ENCODE measurements at regions not wholly inside any gene's neighbourhood (a gene's known extent, or its start where the extent isn't known, plus 50 kb on each side); places are given as distances from the start of the nearest gene placed in this dataset.

- TF ChIP-seq CTCF (IDR thresholded peaks at IDR 0.05), result no peak
- Histone ChIP-seq H3K4me1 (no peaks in the 10 kb centered on the region), H3K27me3 (ENCODE audit: insufficient read depth in 3 of 3, low read length in 2 of 3) (no peaks in the 10 kb centered on the region), H3K27ac (no peak overlapping the region), H3K4me3 (no peak overlapping the region), H3K9me3 (no peaks in the 10 kb centered on the region), H3K36me3 (ENCODE audit: insufficient read depth in 1 of 2, low read depth in 1 of 2) (no peaks in the 10 kb centered on the region)
- no peak for ATAC-seq
- 73 to 85% (median 81%) methylated on average over 1 of the region's 1 CpG for WGBS, 3 donors
- intact Hi-C loops (cut with DNase I), result no loop called here
- DNase-seq, result no peak
Observed at GRCh38 chr13:81133066-81133465, 792.1 kb upstream of the SPRY2 start.

- H3K36me3 ChIP-seq (ENCODE audit: insufficient read depth in 1 of 2, low read depth in 1 of 2), result no peaks in the 10 kb centered on the region
- H3K27ac ChIP-seq, result no peak overlapping the region
- no peaks in the 10 kb centered on the region for H3K9me3 ChIP-seq
- DNase-seq (no peak), ATAC-seq (no peak)
- no peaks in the 10 kb centered on the region for H3K27me3 ChIP-seq (ENCODE audit: insufficient read depth in 3 of 3, low read length in 2 of 3)
- intact Hi-C loops (cut with DNase I), result no loop called here
- TF ChIP-seq CTCF (IDR thresholded peaks at IDR 0.05), result no peak
- H3K4me1 ChIP-seq, result no peaks in the 10 kb centered on the region
- H3K4me3 ChIP-seq, result no peak overlapping the region
Observed at GRCh38 chr13:81117416-81117815, 776.5 kb upstream of the SPRY2 start.

- H3K4me3 ChIP-seq, result peak overlapping the region; percentile 29
- ATAC-seq (peak in 3 of 4 donors; percentile 78 to 83 (median 80)), DNase-seq (no peak)
- H3K4me1 ChIP-seq, result no peaks in the 10 kb centered on the region
- intact Hi-C loops (cut with DNase I), result no loop called here
- no peaks in the 10 kb centered on the region for H3K36me3 ChIP-seq (ENCODE audit: insufficient read depth in 1 of 2, low read depth in 1 of 2)
- H3K9me3 ChIP-seq, result no peaks in the 10 kb centered on the region
- 61 to 74% (median 62%) methylated on average over 5 of the region's 5 CpGs for WGBS, 3 donors
- H3K27me3 ChIP-seq (ENCODE audit: insufficient read depth in 3 of 3, low read length in 2 of 3), result no peaks in the 10 kb centered on the region
- no peak for TF ChIP-seq CTCF (IDR thresholded peaks at IDR 0.05)
- H3K27ac ChIP-seq, result no peak overlapping the region
Observed at GRCh38 chr13:81116461-81117282, 775.7 kb upstream of the SPRY2 start.

- 83 to 91% (median 88%) methylated on average over 1 of the region's 1 CpG for WGBS, 3 donors
- Histone ChIP-seq H3K9me3 (no peaks in the 10 kb centered on the region), H3K27me3 (ENCODE audit: insufficient read depth in 3 of 3, low read length in 2 of 3) (no peaks in the 10 kb centered on the region), H3K4me3 (no peak overlapping the region), H3K36me3 (ENCODE audit: insufficient read depth in 1 of 2, low read depth in 1 of 2) (no peaks in the 10 kb centered on the region), H3K27ac (no peak overlapping the region), H3K4me1 (no peaks in the 10 kb centered on the region)
- DNase-seq (no peak), ATAC-seq (no peak)
- TF ChIP-seq CTCF (IDR thresholded peaks at IDR 0.05), result no peak
- intact Hi-C loops (cut with DNase I), result no loop called here
Observed at GRCh38 chr13:81109026-81109425, 768.1 kb upstream of the SPRY2 start.

GRCh38 chr13:81106348-81106747 is 765.4 kb upstream of the SPRY2 start:
- intact Hi-C loops (cut with DNase I), result no loop called here
- no peak for ATAC-seq
- TF ChIP-seq CTCF (IDR thresholded peaks at IDR 0.05), result no peak
- no peak for DNase-seq
- Histone ChIP-seq H3K4me1 (no peaks in the 10 kb centered on the region), H3K4me3 (no peak overlapping the region), H3K27ac (no peak overlapping the region), H3K9me3 (no peaks in the 10 kb centered on the region), H3K36me3 (ENCODE audit: insufficient read depth in 1 of 2, low read depth in 1 of 2) (no peaks in the 10 kb centered on the region), H3K27me3 (ENCODE audit: insufficient read depth in 3 of 3, low read length in 2 of 3) (no peaks in the 10 kb centered on the region)
- 58 to 62% (median 61%) methylated on average over 7 of the region's 7 CpGs for WGBS, 3 donors
